K562 (cell line): ENCODE measurements at regions not wholly inside any gene's neighbourhood (a gene's known extent, or its start where the extent isn't known, plus 50 kb on each side); places are given as distances from the start of the nearest gene placed in this dataset.

Source experiments
- CTCF ChIP-seq, 3 experiments: IDR thresholded peaks in 2 of 3; conservative IDR thresholded peaks in 1 of 3; 2 replicates each; pipeline ENCODE4 v1.5.1; 2011 to 2012; ENCODE audit warnings: low read length in 3 of 3, mild to moderate bottlenecking in 3 of 3, control low read depth in 2 of 3, improper control_type of control experiment in 1 of 3, inconsistent platforms in 1 of 3, low read depth in 1 of 3, mixed read lengths in 1 of 3, moderate library complexity in 1 of 3; ENCODE audit not compliant: insufficient read depth in 2 of 3
- NR2C1 ChIP-seq, 2 experiments: fragments of 450-650 bp; IDR thresholded peaks; 2 replicates each; pipeline ENCODE4 v1.6.1; 2017; ENCODE audit warnings: mild to moderate bottlenecking in 2 of 2, antibody characterized with exemption in 1 of 2, inconsistent platforms in 1 of 2, missing compliant biosample characterization in 1 of 2, missing genetic modification characterization in 1 of 2
- SRF ChIP-seq, 2 experiments: fragments of 250-450, 450-650 bp in 1 of 2; sonication (Bioruptor Pico) in 1 of 2; sonication (generic) in 1 of 2; formaldehyde crosslinking; IDR thresholded peaks; 2 replicates each; pipeline versions ENCODE4 v1.5.0 to v1.5.1; 2020 to 2022; ENCODE audit warnings: mild to moderate bottlenecking in 1 of 2, missing genetic modification reagents in 1 of 2
- TF ChIP-seq, protein P1 (sequence below): sonication (generic); formaldehyde crosslinking; IDR thresholded peaks from 2 replicates; pipeline ENCODE4 v1.8.1; 2023; ENCODE audit warnings: mild to moderate bottlenecking, missing genetic modification reagents

- TF ChIP-seq NR2C1 (IDR thresholded peaks at IDR 0.05) (no peak), NR2C1 (tag; IDR thresholded peaks at IDR 0.05) (no peak), SRF (CRISPR knock-in tag; IDR thresholded peaks at IDR 0.05) (no peak), CTCF (IDR thresholded peaks at IDR 0.05 in 2 of 3, conservative IDR thresholded peaks at IDR 0.05 in 1 of 3; ENCODE audit: insufficient read depth in 2 of 3, low read depth in 1 of 3, low read length in 3 of 3) (no peak)
- TF ChIP-seq, protein P1, sequence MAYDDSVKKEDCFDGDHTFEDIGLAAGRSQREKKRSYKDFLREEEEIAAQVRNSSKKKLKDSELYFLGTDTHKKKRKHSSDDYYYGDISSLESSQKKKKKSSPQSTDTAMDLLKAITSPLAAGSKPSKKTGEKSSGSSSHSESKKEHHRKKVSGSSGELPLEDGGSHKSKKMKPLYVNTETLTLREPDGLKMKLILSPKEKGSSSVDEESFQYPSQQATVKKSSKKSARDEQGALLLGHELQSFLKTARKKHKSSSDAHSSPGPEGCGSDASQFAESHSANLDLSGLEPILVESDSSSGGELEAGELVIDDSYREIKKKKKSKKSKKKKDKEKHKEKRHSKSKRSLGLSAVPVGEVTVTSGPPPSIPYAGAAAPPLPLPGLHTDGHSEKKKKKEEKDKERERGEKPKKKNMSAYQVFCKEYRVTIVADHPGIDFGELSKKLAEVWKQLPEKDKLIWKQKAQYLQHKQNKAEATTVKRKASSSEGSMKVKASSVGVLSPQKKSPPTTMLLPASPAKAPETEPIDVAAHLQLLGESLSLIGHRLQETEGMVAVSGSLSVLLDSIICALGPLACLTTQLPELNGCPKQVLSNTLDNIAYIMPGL (CRISPR knock-in tag) = no peak
These were observed 132.3 kb upstream of the UMPS start for GRCh38 chr3:124597979-124598378.
